ENCODE measurements at regions not wholly inside any gene's neighbourhood (a gene's known extent, or its start where the extent isn't known, plus 50 kb on each side); places are given as distances from the start of the nearest gene placed in this dataset.

- TF ChIP-seq CTCF (IDR thresholded peaks at IDR 0.05; ENCODE audit: extremely low read depth, insufficient read depth, missing control alignments), result no peak
- in situ Hi-C loops (cut with MboI; ENCODE audit: low pct_unique_long_range_greater_than_20kb, low sequenced_read_pairs, unreplicated experiment), result no loop called here
- no peak for DNase-seq (ENCODE audit: low spot score)
Observed at GRCh38 chr17:69818467-69818866, 256.6 kb upstream of the KCNJ16 start.

- no peak for DNase-seq (ENCODE audit: low spot score)
- TF ChIP-seq CTCF (IDR thresholded peaks at IDR 0.05; ENCODE audit: extremely low read depth, insufficient read depth, missing control alignments), result no peak
- in situ Hi-C loops (cut with MboI; ENCODE audit: low pct_unique_long_range_greater_than_20kb, low sequenced_read_pairs, unreplicated experiment), result no loop called here
Observed at GRCh38 chr17:69819316-69820087, 255.5 kb upstream of the KCNJ16 start.

- in situ Hi-C loops (cut with MboI; ENCODE audit: low pct_unique_long_range_greater_than_20kb, low sequenced_read_pairs, unreplicated experiment), result no loop called here
- TF ChIP-seq CTCF (IDR thresholded peaks at IDR 0.05; ENCODE audit: extremely low read depth, insufficient read depth, missing control alignments), result no peak
- DNase-seq (ENCODE audit: low spot score), result no peak
Observed at GRCh38 chr17:69820876-69821473, 254.1 kb upstream of the KCNJ16 start.

- TF ChIP-seq CTCF (IDR thresholded peaks at IDR 0.05; ENCODE audit: extremely low read depth, insufficient read depth, missing control alignments), result no peak
- in situ Hi-C loops (cut with MboI; ENCODE audit: low pct_unique_long_range_greater_than_20kb, low sequenced_read_pairs, unreplicated experiment), result no loop called here
- DNase-seq (ENCODE audit: low spot score), result no peak
Observed at GRCh38 chr17:69822314-69822875, 252.6 kb upstream of the KCNJ16 start.

GRCh38 chr17:69828087-69828486, 246.9 kb upstream of the KCNJ16 start:
- no peak for DNase-seq (ENCODE audit: low spot score)
- in situ Hi-C loops (cut with MboI; ENCODE audit: low pct_unique_long_range_greater_than_20kb, low sequenced_read_pairs, unreplicated experiment), result no loop called here
- no peak for TF ChIP-seq CTCF (IDR thresholded peaks at IDR 0.05; ENCODE audit: extremely low read depth, insufficient read depth, missing control alignments)

GRCh38 chr17:69834494-69834893, 240.5 kb upstream of the KCNJ16 start:
- in situ Hi-C loops (cut with MboI; ENCODE audit: low pct_unique_long_range_greater_than_20kb, low sequenced_read_pairs, unreplicated experiment), result no loop called here
- no peak for DNase-seq (ENCODE audit: low spot score)
- no peak for TF ChIP-seq CTCF (IDR thresholded peaks at IDR 0.05; ENCODE audit: extremely low read depth, insufficient read depth, missing control alignments)
